PFSK-1 (cell line): ENCODE measurements at regions not wholly inside any gene's neighbourhood (a gene's known extent, or its start where the extent isn't known, plus 50 kb on each side); places are given as distances from the start of the nearest gene placed in this dataset.

Source experiments
- FOXP2 ChIP-seq: optimal IDR thresholded peaks from 2 replicates; pipeline ENCODE3; 2011; ENCODE audit warnings: borderline replicate concordance, control low read depth, inconsistent platforms; ENCODE audit not compliant: insufficient read depth; ENCODE audit errors: extremely low read length, extremely low read depth
- POLR2AphosphoS5 ChIP-seq: IDR thresholded peaks from 2 replicates; pipeline ENCODE4 v1.6.1; 2012; ENCODE audit warnings: low read depth, mild to moderate bottlenecking, control low read depth, low read length, moderate library complexity
- TAF1 ChIP-seq: IDR thresholded peaks from 2 replicates; pipeline ENCODE4 v1.6.1; 2012; ENCODE audit warnings: low read length, control low read depth, borderline replicate concordance; ENCODE audit not compliant: insufficient read depth
- TF ChIP-seq, protein P1 (sequence below), 2 experiments: IDR thresholded peaks; 2 replicates each; pipeline versions ENCODE4 v1.6.1 to v1.8.0; 2011 to 2012; ENCODE audit warnings: low read depth in 2 of 2, low read length in 2 of 2, control low read depth in 1 of 2, inconsistent platforms in 1 of 2, mild to moderate bottlenecking in 1 of 2, moderate library complexity in 1 of 2; ENCODE audit not compliant: insufficient read depth in 1 of 2

DNA sequence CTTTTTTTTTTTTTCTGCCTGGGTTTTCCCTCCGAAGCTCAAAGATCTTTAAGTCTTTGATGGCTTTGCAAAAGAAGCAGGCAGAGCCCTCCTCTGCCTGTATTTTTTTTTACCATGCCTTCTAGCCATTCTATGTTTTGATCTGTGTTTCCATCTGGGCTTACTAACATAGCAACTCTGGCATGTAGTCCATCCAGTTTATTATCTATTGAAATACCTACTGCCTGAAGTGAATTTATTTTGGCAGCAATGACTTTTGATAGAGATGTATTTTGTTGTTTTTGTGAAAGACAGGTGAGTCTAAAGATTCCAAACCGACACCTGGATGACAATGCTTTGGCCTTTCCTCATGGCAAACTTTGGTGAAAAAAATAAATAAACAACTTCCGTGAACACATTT, 1157.7 kb upstream of the MAP3K7 start:
- TF ChIP-seq POLR2AphosphoS5 (no peak), TAF1 (no peak), FOXP2 (no peak)
- TF ChIP-seq, protein P1, sequence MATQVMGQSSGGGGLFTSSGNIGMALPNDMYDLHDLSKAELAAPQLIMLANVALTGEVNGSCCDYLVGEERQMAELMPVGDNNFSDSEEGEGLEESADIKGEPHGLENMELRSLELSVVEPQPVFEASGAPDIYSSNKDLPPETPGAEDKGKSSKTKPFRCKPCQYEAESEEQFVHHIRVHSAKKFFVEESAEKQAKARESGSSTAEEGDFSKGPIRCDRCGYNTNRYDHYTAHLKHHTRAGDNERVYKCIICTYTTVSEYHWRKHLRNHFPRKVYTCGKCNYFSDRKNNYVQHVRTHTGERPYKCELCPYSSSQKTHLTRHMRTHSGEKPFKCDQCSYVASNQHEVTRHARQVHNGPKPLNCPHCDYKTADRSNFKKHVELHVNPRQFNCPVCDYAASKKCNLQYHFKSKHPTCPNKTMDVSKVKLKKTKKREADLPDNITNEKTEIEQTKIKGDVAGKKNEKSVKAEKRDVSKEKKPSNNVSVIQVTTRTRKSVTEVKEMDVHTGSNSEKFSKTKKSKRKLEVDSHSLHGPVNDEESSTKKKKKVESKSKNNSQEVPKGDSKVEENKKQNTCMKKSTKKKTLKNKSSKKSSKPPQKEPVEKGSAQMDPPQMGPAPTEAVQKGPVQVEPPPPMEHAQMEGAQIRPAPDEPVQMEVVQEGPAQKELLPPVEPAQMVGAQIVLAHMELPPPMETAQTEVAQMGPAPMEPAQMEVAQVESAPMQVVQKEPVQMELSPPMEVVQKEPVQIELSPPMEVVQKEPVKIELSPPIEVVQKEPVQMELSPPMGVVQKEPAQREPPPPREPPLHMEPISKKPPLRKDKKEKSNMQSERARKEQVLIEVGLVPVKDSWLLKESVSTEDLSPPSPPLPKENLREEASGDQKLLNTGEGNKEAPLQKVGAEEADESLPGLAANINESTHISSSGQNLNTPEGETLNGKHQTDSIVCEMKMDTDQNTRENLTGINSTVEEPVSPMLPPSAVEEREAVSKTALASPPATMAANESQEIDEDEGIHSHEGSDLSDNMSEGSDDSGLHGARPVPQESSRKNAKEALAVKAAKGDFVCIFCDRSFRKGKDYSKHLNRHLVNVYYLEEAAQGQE (IDR thresholded peaks at IDR 0.05; ENCODE audit: insufficient read depth in 1 of 2, low read depth in 2 of 2, low read length in 2 of 2), result no peak
